GM18909 (cell line): ENCODE measurements at regions not wholly inside any gene's neighbourhood (a gene's known extent, or its start where the extent isn't known, plus 50 kb on each side); places are given as distances from the start of the nearest gene placed in this dataset.

Experiments
- ATAC-seq: cut with Tn5 transposase; IDR thresholded peaks from one replicate; pipeline ENCODE4 v1.9.1; 2021; ENCODE audit warnings: mild to moderate bottlenecking; ENCODE audit not compliant: unreplicated experiment, poor library complexity

GRCh38 chr12:77372494-77372893 lies 307.1 kb upstream of the E2F7 start:
- ATAC-seq: no peak

- ATAC-seq: no peak
These were observed 306.7 kb upstream of the E2F7 start for GRCh38 chr12:77372026-77372425.

- ATAC-seq: no peak
These were observed 303.0 kb upstream of the E2F7 start for GRCh38 chr12:77368379-77368778.

DNA sequence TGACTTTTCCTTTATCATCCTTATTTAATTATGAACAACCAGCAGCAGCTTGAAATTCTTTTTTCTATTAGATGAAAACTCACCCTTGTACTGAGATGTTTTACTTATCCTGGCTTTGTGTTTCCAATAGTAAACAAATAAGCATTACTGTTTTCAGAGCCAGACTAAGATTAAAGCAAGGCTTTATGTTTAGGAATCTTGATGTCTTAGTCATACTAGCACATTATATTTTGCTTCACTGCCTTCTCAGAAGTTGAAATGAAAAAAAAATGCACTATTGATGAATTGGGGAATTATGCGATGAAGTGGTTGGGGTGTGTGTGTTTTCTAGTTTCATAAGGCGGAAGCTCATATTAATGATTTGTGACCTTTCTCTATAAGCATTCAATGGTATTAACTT lies 301.2 kb upstream of the E2F7 start:
- no peak for ATAC-seq

DNA sequence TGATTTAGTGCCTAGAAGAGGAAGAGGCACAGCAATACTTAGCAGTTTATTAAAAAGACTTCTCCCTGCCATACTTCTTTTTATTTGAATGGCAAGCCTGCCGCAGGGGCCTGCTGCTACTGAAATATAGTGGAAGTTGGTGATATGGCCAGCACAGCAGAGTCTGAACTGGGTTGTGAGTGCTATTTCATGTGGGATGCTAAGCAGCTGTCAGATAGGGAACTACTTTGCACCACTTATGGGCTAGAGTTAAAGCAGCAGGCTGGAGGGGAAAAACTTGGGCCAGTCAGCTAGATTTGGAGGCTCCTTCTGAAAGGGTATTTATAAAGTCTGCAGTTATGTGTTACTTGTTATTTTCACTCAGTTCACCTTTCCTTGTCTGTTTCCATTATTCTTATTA lies 299.0 kb upstream of the E2F7 start:
- ATAC-seq: no peak

GRCh38 chr12:77362509-77363210 lies 297.3 kb upstream of the E2F7 start:
- ATAC-seq: no peak

DNA sequence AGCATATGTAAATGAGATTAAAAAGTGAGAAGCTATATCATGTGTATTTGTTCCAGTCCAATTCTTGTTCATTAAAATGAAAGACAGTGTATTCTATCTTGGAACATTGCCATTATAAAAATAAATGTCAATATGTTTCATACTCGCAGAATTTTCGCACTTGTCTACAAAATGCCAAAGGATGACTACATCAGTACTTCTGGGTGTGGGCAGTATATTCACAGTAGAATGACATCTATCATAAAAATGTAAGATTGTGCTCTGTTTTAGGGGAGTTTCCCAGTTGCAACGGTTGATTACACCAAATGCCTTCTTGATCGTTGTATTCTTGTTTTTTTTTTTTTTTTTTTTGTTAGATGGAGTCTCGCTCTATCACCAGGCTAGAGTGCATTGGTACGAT lies 292.3 kb upstream of the E2F7 start:
- ATAC-seq: no peak

DNA sequence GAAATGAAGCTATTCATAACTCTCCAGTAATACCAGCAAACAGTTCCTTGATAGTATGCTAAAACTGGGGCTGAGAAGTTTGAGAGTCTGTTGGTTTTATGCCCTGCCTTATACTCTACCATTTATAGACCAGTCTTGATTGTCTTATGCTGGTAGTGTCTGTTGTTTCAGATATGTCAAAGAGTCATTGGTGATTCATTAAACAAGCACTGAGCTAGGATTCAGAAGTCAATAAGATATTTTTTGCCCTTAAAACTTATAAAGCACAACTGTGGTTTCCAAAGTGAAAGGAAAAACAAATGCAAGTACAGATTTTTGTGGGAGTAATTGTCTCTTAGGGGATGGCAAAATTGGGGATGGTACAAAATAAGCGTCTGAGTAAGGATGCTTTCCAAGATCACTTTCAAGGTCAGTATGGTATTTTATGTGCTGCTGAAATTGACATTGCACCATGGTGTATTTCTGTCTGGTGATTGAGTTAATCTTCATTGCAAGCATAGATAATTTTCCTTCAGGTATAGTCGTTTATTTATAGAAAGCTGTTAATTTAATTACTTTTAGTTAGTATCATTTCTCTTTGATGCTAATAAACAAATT lies 289.5 kb upstream of the E2F7 start:
- ATAC-seq: no peak

DNA sequence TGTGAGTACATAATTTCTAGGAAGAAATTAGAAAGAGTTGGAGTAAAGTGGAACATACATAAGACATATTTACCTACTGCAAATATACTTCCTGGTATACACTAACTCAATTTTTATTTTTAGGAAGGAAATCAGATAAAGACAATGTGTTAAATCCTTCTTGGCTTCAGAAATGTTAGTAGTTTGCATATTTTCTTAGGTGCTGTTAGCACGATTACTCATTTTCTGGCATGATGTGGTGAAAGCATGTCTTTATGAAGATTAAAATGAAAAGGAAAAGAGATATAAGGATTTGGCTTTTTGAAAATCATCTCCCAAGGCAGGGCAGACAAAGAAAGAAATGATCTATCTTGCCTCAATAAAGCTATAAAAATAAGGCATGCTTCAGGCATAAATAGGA lies 287.6 kb upstream of the E2F7 start:
- no peak for ATAC-seq

DNA sequence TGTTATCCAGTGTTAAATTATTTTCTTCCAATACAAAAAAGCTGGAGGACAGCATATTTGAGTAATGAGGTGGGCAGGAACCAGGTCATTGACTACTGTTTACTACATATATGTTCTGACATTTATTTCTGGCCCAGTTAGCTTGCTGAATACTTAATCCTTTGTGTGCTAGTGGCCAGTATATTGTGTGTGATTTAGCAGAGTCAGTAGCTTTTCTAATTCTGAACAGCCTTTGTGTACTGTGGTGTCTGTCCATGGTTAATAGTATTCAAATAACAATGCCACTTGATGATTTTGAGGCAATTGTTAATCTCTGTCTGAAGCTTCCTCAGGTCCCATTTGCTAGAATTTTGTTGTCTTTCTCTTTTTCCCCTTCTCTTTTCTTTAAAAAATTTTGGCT lies 286.5 kb upstream of the E2F7 start:
- ATAC-seq: no peak

GRCh38 chr12:77349689-77350370 lies 284.5 kb upstream of the E2F7 start:
- ATAC-seq: no peak

DNA sequence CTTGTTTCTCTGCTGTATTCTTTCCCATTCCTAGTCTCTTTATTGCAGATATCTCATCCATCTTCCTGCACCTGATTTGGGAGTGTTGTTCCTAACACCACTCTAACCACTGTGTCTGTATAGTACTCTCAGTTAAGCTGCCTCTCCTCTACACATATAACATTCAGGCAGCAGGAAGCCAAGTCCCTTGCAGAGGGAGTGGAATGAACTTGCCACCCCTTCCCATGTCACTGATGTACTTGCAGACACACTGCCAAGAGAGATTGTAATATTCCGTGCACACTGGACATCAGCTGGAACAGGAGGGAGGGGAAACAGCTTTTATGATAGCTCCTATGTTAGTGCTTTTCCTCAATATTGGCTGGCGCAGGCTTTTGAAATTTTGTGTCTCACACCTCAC lies 281.6 kb upstream of the E2F7 start:
- no peak for ATAC-seq

- no peak for ATAC-seq
These were observed 280.0 kb upstream of the E2F7 start for GRCh38 chr12:77345336-77345735.

DNA sequence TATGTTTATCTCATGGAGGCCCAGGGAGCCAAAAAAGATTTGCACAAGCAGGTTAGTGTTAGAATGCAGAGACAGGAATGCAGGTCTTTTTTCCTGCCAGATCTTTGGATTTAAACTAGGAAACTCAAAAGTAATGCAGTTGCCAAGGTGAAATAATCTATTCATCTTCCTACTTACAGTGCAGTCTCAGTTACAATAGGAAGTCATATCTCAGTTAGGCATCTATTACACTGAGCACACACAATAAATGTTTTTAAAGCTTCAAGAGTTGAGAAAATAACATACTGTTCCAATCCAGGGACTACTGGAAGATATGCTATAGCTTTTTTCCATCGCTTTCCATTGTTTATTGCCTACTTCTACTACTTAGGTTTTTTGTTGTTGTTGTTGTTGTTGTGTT lies 279.3 kb upstream of the E2F7 start:
- ATAC-seq: no peak

DNA sequence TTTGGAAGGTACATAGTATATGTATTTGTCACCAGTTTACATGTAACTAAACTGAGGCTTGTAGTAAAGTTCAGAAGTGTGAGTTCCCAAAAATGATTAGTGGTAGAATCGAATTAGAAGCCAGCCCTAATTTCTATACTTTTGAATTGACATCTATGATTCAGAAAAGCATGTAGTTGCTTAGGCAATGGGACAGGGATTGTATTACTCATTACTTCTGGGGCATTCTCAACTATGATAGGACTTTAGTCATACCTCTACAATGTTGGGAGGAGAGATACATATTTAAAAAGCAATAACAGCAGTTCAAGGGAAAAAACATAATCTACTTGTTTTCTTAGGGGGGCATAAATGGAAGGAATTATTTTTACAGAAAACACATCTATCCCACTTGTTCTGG lies 277.9 kb upstream of the E2F7 start:
- no peak for ATAC-seq

- no peak for ATAC-seq
These were observed 276.9 kb upstream of the E2F7 start for GRCh38 chr12:77342253-77342652.

DNA sequence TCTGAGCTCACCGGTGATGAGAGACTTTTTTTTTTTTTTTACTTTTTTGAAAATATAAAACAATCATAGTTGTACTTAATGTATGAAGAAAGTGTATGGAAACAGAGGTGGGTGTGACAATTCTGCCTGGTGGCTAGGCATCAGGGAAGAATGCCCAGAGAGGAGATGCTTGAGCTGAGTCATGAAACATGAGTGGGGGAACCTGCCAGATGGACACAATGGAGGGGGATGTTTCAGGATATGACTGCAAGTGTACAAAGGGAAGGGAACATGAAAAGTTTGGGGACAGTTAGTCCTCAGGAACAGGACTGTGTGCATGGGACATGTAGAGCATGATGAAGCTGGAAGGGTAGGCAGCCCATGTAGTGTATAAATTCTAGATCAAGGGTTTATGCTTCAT lies 274.2 kb upstream of the E2F7 start:
- no peak for ATAC-seq

GRCh38 chr12:77337362-77337761 lies 272.0 kb upstream of the E2F7 start:
- no peak for ATAC-seq

DNA sequence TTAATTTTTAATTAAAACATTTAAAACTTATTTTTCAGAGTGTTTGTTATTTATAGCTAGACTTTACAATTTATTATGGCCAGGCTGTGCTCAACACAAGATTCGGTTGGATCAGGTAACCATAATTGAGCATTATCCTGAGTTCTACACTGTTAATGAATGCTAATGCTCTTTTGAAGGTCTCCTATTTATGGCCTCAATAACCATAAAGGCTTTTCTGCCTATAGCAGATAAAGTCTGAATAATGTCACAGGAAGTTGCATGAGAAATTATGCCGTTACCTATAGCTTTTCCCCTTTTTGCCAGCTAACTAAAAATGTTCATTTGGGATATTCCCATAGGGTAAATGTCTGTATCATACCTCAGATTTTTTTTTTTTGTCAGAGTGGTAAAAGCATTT lies 269.4 kb upstream of the E2F7 start:
- no peak for ATAC-seq

DNA sequence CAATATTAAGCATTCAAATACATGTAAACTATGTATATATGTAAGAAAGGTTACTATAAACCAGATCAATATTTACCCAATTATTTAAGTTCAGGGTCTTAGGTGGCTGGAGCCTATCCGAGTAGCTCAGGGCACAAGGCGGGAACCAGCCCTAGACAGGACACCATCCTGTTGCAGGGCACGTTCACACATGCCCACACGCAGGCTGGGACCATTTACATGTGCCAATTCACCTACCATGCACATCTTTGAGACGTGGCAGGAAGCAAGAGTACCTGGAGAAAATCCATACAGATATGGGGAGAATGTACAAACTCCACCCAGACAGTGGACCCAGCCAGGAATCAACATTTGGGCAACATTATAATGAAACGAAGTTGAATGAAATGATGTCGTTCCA lies 263.0 kb upstream of the E2F7 start:
- ATAC-seq: no peak

DNA sequence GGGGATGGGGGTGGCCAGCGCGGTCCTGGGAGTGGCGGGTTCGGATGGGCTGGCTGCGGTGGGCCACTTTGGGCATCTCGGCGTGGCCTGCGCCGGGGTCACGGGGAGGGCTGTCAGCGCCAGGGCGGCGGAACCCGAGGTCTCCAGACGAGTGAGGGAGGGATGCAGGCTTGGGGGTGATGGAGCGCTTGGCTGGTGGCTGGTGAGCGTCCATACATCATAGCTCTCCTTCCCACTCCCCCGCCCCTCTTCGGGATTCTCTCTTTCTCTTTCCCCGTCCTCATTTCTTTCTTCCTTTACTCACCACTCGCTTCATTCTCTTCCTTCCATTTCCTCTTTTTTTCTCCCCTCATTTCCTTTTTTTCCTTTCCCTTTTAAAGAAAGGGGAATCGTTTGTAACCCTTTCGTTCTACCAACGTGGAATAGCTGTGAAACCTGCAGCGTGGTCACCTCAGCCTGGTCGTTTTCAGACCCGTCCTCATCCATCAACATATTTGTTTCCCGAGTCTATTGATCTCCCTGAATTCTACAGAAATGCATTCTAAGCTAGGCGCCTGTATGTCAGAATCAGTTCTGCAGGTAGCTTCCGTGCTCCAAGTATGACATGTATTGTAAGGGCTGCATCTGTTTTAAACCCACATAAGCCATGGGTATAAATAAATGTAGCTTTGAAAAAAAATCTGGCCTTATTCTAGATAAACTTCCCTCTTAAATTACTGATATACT lies 260.3 kb upstream of the E2F7 start:
- ATAC-seq: no peak
